ENCODE measurements at regions not wholly inside any gene's neighbourhood (a gene's known extent, or its start where the extent isn't known, plus 50 kb on each side); places are given as distances from the start of the nearest gene placed in this dataset.

DNA sequence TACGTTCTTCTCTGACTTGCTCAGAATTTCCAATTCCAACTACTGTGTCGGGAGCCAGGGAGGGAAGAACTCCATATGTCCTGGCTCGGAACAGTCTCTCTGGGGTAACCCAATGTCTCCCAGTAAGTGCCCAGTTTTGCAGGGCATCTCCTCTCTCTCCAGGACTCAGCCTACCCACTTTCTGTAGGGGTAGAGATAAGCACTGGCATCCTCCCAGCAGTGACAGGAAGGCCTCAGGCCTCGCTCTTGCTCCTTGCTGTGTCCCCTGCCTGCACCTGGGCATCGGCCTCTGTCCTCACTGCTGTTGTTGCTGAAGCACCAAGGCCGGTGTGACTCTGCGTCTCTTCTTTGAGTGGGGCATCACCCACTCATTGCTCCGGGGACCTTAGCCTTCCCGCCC, 388.9 kb upstream of the JARID2 start (continued):
- TF ChIP-seq, protein P1, sequence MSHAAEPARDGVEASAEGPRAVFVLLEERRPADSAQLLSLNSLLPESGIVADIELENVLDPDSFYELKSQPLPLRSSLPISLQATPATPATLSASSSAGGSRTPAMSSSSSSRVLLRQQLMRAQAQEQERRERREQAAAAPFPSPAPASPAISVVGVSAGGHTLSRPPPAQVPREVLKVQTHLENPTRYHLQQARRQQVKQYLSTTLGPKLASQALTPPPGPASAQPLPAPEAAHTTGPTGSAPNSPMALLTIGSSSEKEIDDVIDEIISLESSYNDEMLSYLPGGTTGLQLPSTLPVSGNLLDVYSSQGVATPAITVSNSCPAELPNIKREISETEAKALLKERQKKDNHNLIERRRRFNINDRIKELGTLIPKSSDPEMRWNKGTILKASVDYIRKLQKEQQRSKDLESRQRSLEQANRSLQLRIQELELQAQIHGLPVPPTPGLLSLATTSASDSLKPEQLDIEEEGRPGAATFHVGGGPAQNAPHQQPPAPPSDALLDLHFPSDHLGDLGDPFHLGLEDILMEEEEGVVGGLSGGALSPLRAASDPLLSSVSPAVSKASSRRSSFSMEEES (CRISPR knock-in tag; IDR thresholded peaks at IDR 0.05), result no peak

DNA sequence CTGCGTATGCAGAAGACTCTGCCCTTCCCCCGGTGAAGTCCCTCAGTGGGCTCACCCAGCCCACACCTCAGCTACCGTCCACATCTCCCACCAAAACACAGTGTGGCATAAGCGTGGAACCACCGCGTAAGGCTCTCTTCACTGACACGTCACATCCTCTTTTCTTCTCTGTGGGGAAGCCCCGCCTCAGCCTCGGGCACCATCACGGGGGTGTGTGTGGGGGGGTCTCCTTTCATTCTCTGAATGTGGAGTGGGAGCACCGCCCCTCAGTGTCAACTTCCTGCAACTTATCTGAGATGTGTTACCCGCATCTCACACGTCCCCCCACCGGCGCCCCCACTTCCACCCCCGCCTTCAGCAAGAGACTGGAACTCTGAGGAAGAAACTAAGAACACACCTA, 388.4 kb upstream of the JARID2 start:
- Histone ChIP-seq H2AFZ (ENCODE audit: low read length) (no peak overlapping the region), H4K20me1 (ENCODE audit: insufficient read depth, low read length) (no peaks in the 10 kb centered on the region), H3K4me1 (ENCODE audit: insufficient read depth, low read length) (no peaks in the 10 kb centered on the region), H3K4me3 (replicated peaks in 1 of 3; ENCODE audit: insufficient read depth in 1 of 3, low read depth in 2 of 3, low read length in 3 of 3) (no peak overlapping the region), H3K27me3 (ENCODE audit: control insufficient read depth in 1 of 2, insufficient read depth in 2 of 2, low read length in 2 of 2) (no peaks in the 10 kb centered on the region; a peak in 2 of 5 replicates), H3K9me3 (ENCODE audit: low read length) (no peaks in the 10 kb centered on the region), H3K27ac (ENCODE audit: extremely low read length, insufficient read depth, low read length) (no peak overlapping the region), H3K79me2 (ENCODE audit: insufficient read depth, low read length) (no peaks in the 10 kb centered on the region), H3K9ac (ENCODE audit: insufficient read depth, low read depth, low read length) (no peak overlapping the region), H3K36me3 (replicated peaks in 1 of 2; ENCODE audit: control insufficient read depth in 1 of 2, insufficient read depth in 2 of 2, low read length in 2 of 2) (no peaks in the 10 kb centered on the region), H3K4me2 (ENCODE audit: low read depth, low read length) (no peak overlapping the region)
- WGBS (ENCODE audit: low lambda C conversion rate), result 47% methylated on average over 16 of the region's 16 CpGs
- FAIRE-seq, result no peak
- no peak for DNase-seq (ENCODE audit: low spot score)
- TF ChIP-seq NR2C2 (CRISPR knock-in tag; IDR thresholded peaks at IDR 0.05; ENCODE audit: borderline replicate concordance) (no peak), RNF2 (conservative IDR thresholded peaks at IDR 0.05; ENCODE audit: low read depth) (no peak), ZIK1 (CRISPR knock-in tag; IDR thresholded peaks at IDR 0.05; ENCODE audit: borderline replicate concordance, low read depth) (no peak)
- ATAC-seq, result no peak
- in situ Hi-C loops (cut with HindIII; ENCODE audit: extremely low pct_ligation_motif_present, low pct_unique_long_range_greater_than_20kb) (no loop called here), intact Hi-C loops (cut with micrococcal nuclease; ENCODE audit: unreplicated experiment) (no loop called here)
- no TSS peak for BruUV-seq (replicated peaks)
- ChIA-PET POLR2A (interaction anchor here (0.5 kb wide), 1 partner anchor 420 kb away, joined by 4 read pairs; no protein-coding TSS in a partner anchor), CTCF (ENCODE audit: low intra/inter-chr PET ratio, low total read pairs) (no interaction called here)

DNA sequence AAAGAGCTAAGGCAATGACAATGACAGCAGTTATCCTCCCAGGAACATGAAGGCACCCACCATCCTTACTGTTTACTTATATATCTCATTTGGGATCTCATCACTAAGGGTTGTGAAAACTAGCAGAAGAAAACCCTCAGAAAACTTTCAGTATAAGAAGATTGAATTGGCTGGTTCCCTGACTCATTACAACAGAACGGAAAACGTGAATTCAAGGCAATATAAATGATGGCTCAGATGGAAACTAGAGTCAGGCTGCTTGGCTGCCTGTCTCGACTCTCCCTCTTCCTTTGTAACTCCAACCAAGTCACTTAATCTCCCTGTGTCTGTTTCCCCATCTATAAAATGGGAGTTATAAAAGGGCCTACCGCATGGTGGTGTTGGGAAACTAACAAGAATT, 387.1 kb upstream of the JARID2 start:
- in situ Hi-C loops (cut with HindIII; ENCODE audit: extremely low pct_ligation_motif_present, low pct_unique_long_range_greater_than_20kb), result no loop called here
- no peak overlapping the region for H3K9ac ChIP-seq (ENCODE audit: insufficient read depth, low read depth, low read length)
- no peaks in the 10 kb centered on the region for H3K4me1 ChIP-seq (ENCODE audit: insufficient read depth, low read length)
- no peaks in the 10 kb centered on the region for H3K9me3 ChIP-seq (ENCODE audit: low read length)
- FAIRE-seq, result no peak
- ChIA-PET CTCF (ENCODE audit: low intra/inter-chr PET ratio, low total read pairs) (no interaction called here), POLR2A (no interaction called here)
- intact Hi-C loops (cut with micrococcal nuclease; ENCODE audit: unreplicated experiment), result no loop called here
- ATAC-seq, result no peak
- H3K36me3 ChIP-seq (replicated peaks in 1 of 2; ENCODE audit: control insufficient read depth in 1 of 2, insufficient read depth in 2 of 2, low read length in 2 of 2), result no peaks in the 10 kb centered on the region
- H4K20me1 ChIP-seq (ENCODE audit: insufficient read depth, low read length), result no peaks in the 10 kb centered on the region
- H3K27me3 ChIP-seq (ENCODE audit: control insufficient read depth in 1 of 2, insufficient read depth in 2 of 2, low read length in 2 of 2), result peaks cover 0 to 3% of the 10 kb centered on the region in 2 experiments; a peak in 2 of 5 replicates
- H3K4me3 ChIP-seq (replicated peaks in 1 of 3; ENCODE audit: insufficient read depth in 1 of 3, low read depth in 2 of 3, low read length in 3 of 3), result no peak overlapping the region
- no peak overlapping the region for H3K4me2 ChIP-seq (ENCODE audit: low read depth, low read length)
- no peaks in the 10 kb centered on the region for H3K79me2 ChIP-seq (ENCODE audit: insufficient read depth, low read length)
- 30% methylated on average over 4 of the region's 4 CpGs for WGBS (ENCODE audit: low lambda C conversion rate)
- no TSS peak for BruUV-seq (replicated peaks)
- DNase-seq (ENCODE audit: low spot score), result no peak
- H3K27ac ChIP-seq (ENCODE audit: extremely low read length, insufficient read depth, low read length), result no peak overlapping the region
- H2AFZ ChIP-seq (ENCODE audit: low read length), result no peak overlapping the region
- TF ChIP-seq STAT5B (CRISPR knock-in tag; IDR thresholded peaks at IDR 0.05), result no peak
- TF ChIP-seq PPARG (CRISPR knock-in tag; conservative IDR thresholded peaks at IDR 0.05), result no peak
- TF ChIP-seq SP5 (CRISPR knock-in tag; IDR thresholded peaks at IDR 0.05; ENCODE audit: borderline replicate concordance, low read depth), result no peak
- no peak for TF ChIP-seq ZNF383 (CRISPR knock-in tag; IDR thresholded peaks at IDR 0.05; ENCODE audit: borderline replicate concordance)
- TF ChIP-seq, protein P2, sequence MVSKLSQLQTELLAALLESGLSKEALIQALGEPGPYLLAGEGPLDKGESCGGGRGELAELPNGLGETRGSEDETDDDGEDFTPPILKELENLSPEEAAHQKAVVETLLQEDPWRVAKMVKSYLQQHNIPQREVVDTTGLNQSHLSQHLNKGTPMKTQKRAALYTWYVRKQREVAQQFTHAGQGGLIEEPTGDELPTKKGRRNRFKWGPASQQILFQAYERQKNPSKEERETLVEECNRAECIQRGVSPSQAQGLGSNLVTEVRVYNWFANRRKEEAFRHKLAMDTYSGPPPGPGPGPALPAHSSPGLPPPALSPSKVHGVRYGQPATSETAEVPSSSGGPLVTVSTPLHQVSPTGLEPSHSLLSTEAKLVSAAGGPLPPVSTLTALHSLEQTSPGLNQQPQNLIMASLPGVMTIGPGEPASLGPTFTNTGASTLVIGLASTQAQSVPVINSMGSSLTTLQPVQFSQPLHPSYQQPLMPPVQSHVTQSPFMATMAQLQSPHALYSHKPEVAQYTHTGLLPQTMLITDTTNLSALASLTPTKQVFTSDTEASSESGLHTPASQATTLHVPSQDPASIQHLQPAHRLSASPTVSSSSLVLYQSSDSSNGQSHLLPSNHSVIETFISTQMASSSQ (IDR thresholded peaks at IDR 0.05; ENCODE audit: low read depth), result no peak
- TF ChIP-seq, protein P2 (CRISPR knock-in tag; IDR thresholded peaks at IDR 0.05; ENCODE audit: borderline replicate concordance), result no peak
- TF ChIP-seq FOXJ3 (CRISPR knock-in tag; IDR thresholded peaks at IDR 0.05; ENCODE audit: borderline replicate concordance), result no peak

All from HepG2 (cell line).